ENCODE measurements at regions not wholly inside any gene's neighbourhood (a gene's known extent, or its start where the extent isn't known, plus 50 kb on each side); places are given as distances from the start of the nearest gene placed in this dataset.

DNA sequence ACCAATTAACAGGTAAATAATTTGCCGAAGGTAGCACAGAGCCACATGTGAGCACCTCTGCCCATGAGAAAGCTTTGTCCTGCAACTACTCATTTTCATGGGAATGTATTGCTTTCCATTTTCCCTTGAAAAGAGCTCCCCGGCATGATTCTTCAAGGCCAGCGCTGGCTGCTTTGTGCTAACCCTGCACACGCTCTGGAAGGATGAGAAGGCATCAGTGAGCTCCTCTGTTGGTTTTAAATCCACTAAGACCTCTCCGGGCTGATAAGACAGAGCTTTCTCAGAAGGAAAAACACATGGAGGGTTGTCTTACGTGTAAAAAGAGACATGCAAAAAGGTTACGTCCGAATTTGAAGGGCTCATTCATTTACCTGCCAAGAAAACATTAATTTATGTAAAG lies 553.9 kb upstream of the MKI67 start:
- no peak overlapping the region for H3K4me3 ChIP-seq (replicated peaks; ENCODE audit: low read depth, low read length)
- no peak for DNase-seq (ENCODE audit: low read depth)
- TF ChIP-seq, protein P1, sequence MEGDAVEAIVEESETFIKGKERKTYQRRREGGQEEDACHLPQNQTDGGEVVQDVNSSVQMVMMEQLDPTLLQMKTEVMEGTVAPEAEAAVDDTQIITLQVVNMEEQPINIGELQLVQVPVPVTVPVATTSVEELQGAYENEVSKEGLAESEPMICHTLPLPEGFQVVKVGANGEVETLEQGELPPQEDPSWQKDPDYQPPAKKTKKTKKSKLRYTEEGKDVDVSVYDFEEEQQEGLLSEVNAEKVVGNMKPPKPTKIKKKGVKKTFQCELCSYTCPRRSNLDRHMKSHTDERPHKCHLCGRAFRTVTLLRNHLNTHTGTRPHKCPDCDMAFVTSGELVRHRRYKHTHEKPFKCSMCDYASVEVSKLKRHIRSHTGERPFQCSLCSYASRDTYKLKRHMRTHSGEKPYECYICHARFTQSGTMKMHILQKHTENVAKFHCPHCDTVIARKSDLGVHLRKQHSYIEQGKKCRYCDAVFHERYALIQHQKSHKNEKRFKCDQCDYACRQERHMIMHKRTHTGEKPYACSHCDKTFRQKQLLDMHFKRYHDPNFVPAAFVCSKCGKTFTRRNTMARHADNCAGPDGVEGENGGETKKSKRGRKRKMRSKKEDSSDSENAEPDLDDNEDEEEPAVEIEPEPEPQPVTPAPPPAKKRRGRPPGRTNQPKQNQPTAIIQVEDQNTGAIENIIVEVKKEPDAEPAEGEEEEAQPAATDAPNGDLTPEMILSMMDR (IDR thresholded peaks at IDR 0.05; ENCODE audit: low read length, missing control alignments): no peak

DNA sequence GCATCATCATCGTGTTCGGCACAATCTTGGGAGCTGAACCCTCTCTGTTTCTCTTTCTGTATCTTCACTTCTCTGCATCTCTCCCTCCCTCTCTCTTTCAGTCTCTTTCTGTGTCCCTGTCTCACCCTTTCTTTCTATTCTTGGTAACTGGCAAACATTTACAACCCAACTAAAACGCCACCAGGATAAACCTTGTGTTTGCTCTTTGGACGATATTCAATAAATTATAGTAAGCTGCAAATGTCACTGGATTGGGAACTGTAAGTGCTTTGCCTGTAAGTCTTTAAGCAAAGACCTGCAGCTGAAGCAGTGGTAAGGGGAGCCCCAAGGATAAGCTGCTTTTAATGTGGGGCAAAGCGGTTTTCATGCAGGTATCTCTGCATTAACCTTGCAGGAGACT lies 558.0 kb upstream of the MKI67 start:
- TF ChIP-seq, protein P1 (IDR thresholded peaks at IDR 0.05; ENCODE audit: low read length, missing control alignments): no peak
- H3K4me3 ChIP-seq (replicated peaks; ENCODE audit: low read depth, low read length): no peak overlapping the region

DNA sequence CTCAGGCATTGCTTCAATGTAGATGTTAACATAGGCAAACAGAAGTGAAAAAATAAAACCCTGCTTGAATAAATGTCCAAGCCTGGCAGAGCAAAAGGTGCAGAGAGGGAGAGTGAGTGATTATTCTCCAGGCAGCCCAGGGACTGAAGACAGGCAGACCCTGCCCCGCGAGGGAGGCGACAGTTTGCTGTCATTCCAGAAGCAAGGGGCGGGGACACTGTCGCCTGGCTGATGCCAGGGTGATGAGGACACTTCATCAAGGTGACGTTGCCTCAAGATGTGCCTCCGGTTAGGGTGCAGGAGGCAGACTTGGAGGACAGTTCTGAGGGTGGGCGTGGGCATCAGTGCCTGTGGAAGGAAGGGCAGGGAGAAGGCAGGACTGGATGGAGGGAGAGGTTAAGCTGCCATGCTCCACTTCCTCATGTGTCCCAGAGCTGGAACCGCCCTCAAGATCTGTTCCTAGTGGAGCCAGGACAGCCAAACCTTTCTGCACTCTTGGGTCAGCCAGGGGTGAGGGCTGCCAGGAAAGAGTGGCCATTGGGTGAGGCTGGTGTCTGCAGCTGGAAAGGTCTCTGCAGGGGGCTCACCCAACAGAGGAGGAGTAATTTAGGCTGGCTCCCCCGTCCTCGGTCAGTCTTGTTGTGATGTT lies 560.5 kb upstream of the MKI67 start:
- H3K4me3 ChIP-seq (replicated peaks; ENCODE audit: low read depth, low read length): no peak overlapping the region
- DNase-seq (ENCODE audit: low read depth): no peak
- TF ChIP-seq, protein P1 (IDR thresholded peaks at IDR 0.05; ENCODE audit: low read length, missing control alignments): no peak

More for the DNA sequence above, 558.0 kb upstream of the MKI67 start:
- no peak for DNase-seq (ENCODE audit: low read depth)

DNA sequence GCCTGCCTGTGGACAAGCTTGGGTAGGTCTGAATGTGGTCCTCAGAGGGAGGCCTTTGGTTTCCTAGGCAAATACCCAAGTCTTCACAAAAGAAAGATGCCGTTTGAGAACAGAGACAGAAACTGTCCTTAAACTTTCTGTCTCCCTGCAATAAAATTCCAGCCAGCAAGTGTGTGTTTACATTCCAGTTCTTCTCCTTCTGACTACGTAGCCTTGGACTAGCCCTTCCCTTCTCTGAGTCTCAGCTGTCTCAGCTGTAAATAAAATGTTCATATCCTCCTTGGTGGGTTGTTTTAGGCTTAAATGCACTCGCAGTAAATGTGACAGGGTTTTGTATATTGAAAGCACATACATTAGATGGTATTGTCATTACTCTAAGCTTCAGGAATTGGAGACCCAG lies 561.2 kb upstream of the MKI67 start:
- no peak overlapping the region for H3K4me3 ChIP-seq (replicated peaks; ENCODE audit: low read depth, low read length)
- no peak for DNase-seq (ENCODE audit: low read depth)
- TF ChIP-seq, protein P1 (IDR thresholded peaks at IDR 0.05; ENCODE audit: low read length, missing control alignments): no peak

DNA sequence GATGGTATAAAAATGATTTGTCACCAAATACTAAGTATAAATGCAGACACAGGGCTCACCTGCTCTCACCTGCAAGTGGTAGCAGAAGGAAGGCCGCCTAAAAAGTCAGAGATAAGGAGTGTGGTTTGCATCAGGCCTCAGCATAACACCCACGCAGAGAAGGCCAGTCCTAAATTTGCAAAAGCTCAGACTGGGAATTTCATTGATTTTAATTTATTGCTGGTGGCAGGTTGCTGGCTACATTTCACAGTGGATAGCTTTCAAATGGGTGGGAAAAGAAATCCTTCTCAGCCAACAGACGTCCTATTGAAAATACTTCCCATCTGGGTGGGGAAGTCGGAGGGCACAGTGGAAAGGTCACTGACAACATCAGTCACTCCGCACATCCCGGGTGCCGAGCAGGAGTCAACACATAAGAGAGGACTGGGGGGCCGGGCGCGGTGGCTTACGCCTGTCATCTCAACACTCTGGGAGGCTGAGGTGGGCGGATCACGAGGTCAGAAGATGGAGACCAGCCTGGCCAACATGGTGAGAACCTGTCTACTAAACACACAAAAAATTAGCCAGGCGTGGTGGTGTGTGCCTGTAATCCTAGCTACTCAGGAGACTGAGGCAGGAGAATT lies 561.8 kb upstream of the MKI67 start:
- no peak for DNase-seq (ENCODE audit: low read depth)
- TF ChIP-seq, protein P1 (IDR thresholded peaks at IDR 0.05; ENCODE audit: low read length, missing control alignments): no peak
- H3K4me3 ChIP-seq (replicated peaks; ENCODE audit: low read depth, low read length): no peak overlapping the region

DNA sequence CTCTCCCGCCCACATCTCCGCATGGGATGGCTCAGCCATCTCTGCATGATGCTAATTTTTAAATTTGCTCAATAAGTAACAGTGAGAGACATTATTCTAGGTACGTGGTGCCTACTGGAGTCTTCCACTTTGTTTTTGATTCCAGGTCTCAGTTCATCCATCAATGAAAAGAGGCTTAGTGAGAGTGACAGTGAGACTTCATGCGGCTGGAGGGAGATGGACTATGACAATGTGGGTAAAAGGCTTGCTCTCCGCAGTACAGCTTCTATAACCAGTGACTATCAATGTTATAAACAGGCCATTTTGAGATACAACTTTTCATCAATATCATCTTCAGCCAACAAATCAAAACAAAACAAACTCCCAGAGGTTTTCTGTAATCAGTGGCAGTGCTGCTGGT lies 563.4 kb upstream of the MKI67 start:
- no peak for DNase-seq (ENCODE audit: low read depth)
- H3K4me3 ChIP-seq (replicated peaks; ENCODE audit: low read depth, low read length): no peak overlapping the region
- TF ChIP-seq, protein P1 (IDR thresholded peaks at IDR 0.05; ENCODE audit: low read length, missing control alignments): no peak

Data from fibroblast of pulmonary artery (primary cell).